HFFc6 (cell line): ENCODE measurements at regions not wholly inside any gene's neighbourhood (a gene's known extent, or its start where the extent isn't known, plus 50 kb on each side); places are given as distances from the start of the nearest gene placed in this dataset.

Source experiments
- DNase-seq: peaks from one replicate; pipeline ENCODE4 v3.0.0-alpha.2; 2018
- H3K27ac Mint-ChIP-seq: 2 replicates; pipeline ENCODE4 v1.8.0; 2020; ENCODE audit warnings: mild to moderate bottlenecking, mixed read lengths
- H3K27me3 Mint-ChIP-seq: 2 replicates; pipeline ENCODE4 v1.8.0; 2021; ENCODE audit warnings: mild to moderate bottlenecking, moderate library complexity, mixed read lengths; ENCODE audit not compliant: insufficient read depth
- H3K36me3 Mint-ChIP-seq: 2 replicates; pipeline ENCODE4 v1.8.0; 2021; ENCODE audit warnings: low read depth, mixed read lengths
- H3K4me1 Mint-ChIP-seq: 2 replicates; pipeline ENCODE4 v1.8.0; 2020; ENCODE audit warnings: low read depth, mixed read lengths
- H3K4me3 Mint-ChIP-seq: 2 replicates; pipeline ENCODE4 v1.8.0; 2020; ENCODE audit warnings: mild to moderate bottlenecking, moderate library complexity, mixed read lengths
- H3K9me3 Mint-ChIP-seq: 2 replicates; pipeline ENCODE4 v1.8.0; 2020; ENCODE audit warnings: mild to moderate bottlenecking, mixed read lengths
- TF ChIP-seq, protein P1 (sequence below): fragments of 200-600 bp; sonication (generic); IDR thresholded peaks from 2 replicates; pipeline ENCODE4 v1.5.0; 2021; ENCODE audit warnings: antibody characterized with exemption, mild to moderate bottlenecking

DNA sequence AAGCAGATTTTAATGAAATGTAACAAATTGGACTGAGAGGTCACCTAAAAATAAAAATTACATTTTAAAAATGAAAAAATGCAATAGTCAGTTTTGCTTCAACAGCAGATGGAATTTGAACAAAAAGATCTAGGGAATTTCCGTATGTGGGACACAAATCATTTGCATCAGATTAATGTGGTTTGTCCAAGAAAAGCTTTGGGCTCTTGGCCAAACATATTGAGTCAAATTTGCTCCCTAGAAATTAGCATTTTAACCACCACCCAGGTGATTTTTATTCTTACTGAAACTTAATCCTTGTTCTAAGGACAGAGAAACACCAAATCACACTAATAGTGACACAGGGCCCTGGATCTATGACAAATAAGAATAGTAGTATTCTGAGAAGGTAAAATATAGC is 1477.8 kb downstream of the FAM181B start:
- H3K9me3 Mint-ChIP-seq: peaks cover 7% of the 10 kb centered on the region
- TF ChIP-seq, protein P1, sequence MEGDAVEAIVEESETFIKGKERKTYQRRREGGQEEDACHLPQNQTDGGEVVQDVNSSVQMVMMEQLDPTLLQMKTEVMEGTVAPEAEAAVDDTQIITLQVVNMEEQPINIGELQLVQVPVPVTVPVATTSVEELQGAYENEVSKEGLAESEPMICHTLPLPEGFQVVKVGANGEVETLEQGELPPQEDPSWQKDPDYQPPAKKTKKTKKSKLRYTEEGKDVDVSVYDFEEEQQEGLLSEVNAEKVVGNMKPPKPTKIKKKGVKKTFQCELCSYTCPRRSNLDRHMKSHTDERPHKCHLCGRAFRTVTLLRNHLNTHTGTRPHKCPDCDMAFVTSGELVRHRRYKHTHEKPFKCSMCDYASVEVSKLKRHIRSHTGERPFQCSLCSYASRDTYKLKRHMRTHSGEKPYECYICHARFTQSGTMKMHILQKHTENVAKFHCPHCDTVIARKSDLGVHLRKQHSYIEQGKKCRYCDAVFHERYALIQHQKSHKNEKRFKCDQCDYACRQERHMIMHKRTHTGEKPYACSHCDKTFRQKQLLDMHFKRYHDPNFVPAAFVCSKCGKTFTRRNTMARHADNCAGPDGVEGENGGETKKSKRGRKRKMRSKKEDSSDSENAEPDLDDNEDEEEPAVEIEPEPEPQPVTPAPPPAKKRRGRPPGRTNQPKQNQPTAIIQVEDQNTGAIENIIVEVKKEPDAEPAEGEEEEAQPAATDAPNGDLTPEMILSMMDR: no peak
- no peak overlapping the region for H3K4me3 Mint-ChIP-seq
- H3K27ac Mint-ChIP-seq: no peak overlapping the region
- H3K4me1 Mint-ChIP-seq: no peaks in the 10 kb centered on the region
- no peaks in the 10 kb centered on the region for H3K36me3 Mint-ChIP-seq
- no peak for DNase-seq
- H3K27me3 Mint-ChIP-seq: no peaks in the 10 kb centered on the region

DNA sequence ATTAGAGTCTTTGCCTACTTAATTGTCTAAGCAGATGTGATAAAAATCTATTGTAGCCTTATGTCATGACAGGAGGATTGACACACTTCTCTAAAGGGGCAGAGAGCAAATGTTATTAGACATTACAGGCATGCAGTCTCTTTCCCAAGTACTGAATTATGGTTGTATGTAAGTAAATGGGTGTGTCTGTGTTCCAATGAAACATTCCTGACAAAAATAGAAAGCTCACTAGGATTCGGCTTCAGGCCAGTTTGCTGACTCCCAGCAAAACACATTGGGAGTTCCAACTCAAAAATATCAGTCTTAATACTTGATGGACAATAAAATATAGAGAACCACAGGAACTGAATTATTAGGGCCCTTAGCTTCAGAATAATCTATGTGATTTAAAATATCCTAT is 1480.4 kb downstream of the FAM181B start:
- H3K36me3 Mint-ChIP-seq: no peaks in the 10 kb centered on the region
- no peaks in the 10 kb centered on the region for H3K4me1 Mint-ChIP-seq
- no peak overlapping the region for H3K27ac Mint-ChIP-seq
- H3K4me3 Mint-ChIP-seq: no peak overlapping the region
- no peaks in the 10 kb centered on the region for H3K27me3 Mint-ChIP-seq
- TF ChIP-seq, protein P1: no peak
- peaks cover 10% of the 10 kb centered on the region for H3K9me3 Mint-ChIP-seq
- no peak for DNase-seq

DNA sequence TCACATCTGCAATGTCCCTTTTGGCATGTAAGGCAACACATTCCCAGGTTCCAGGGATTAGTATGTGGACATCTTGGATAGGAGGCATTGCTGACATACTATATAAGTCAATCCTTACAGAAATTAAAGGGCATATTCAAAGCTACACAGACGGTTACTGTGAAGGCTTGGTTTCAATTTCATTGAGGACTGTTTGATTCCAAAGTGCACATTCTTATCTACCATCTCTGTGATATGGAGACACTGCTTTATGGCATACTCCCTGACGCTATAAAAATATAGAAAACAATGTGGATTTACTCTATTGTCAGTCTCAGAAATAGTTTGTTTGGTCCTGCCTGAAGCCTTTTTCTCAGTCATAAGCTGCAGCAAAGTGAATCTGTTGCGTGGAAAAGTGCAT is 1486.7 kb downstream of the FAM181B start:
- H3K27ac Mint-ChIP-seq: no peak overlapping the region
- no peaks in the 10 kb centered on the region for H3K27me3 Mint-ChIP-seq
- H3K4me3 Mint-ChIP-seq: no peak overlapping the region
- TF ChIP-seq, protein P1: no peak
- H3K4me1 Mint-ChIP-seq: no peaks in the 10 kb centered on the region
- DNase-seq: no peak
- H3K36me3 Mint-ChIP-seq: no peaks in the 10 kb centered on the region
- peaks cover 14% of the 10 kb centered on the region for H3K9me3 Mint-ChIP-seq

DNA sequence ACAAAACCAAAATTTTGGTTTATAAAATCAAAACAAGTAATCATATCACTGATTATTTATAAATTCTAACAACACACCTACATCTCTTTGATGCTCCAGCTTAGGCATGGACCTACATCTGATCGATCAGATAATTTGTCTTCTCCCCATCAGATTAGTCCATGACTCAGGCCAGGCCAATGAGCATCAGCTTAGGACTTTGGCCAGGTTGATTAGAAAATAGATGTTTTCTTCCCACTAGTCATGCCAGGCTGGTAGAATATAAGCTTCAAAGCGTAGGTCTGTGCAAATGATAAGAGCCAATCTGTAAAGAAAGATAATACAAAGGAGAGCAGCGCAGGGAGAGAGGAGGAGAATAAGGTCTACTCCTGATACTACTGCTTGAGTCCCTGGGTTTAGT is 1487.9 kb downstream of the FAM181B start:
- DNase-seq: no peak
- H3K36me3 Mint-ChIP-seq: no peaks in the 10 kb centered on the region
- H3K27ac Mint-ChIP-seq: no peak overlapping the region
- TF ChIP-seq, protein P1: no peak
- no peak overlapping the region for H3K4me3 Mint-ChIP-seq
- H3K9me3 Mint-ChIP-seq: peaks cover 14% of the 10 kb centered on the region
- no peaks in the 10 kb centered on the region for H3K4me1 Mint-ChIP-seq
- no peaks in the 10 kb centered on the region for H3K27me3 Mint-ChIP-seq

DNA sequence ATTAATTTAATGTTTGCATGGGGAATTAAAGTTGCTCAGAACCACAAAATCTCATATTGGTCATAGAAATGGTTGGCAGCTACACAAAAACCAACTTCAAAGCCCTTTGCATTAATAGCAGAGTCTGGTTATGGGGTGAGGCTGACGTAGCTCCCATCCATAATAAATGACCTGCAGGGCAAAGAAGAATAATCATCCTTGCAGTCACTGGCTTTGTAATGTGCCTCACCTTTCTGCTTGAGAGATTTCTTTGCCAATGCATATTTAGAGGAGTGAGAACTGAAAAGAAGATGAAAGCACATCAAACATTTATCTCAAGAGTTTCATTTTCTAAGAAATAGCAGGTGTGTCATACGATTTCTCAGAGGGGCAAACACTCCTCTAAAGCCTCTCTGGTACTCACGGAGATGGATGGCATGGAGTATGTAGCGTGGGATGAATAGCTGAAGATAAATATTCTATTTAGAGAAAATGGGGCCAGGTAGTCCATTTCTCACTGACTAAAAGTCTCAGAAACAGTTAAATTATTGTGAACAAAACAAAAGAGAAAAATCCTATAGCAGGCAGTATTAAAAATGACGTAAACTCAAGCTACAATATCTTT is 1491.9 kb downstream of the FAM181B start:
- no peak overlapping the region for H3K27ac Mint-ChIP-seq
- no peak overlapping the region for H3K4me3 Mint-ChIP-seq
- TF ChIP-seq, protein P1: no peak

More for the DNA sequence above, 1491.9 kb downstream of the FAM181B start:
- DNase-seq: no peak
- Mint-ChIP-seq H3K27me3 (peaks cover 2% of the 10 kb centered on the region; the same call in 1 of the 2 replicates), H3K9me3 (peaks cover 22% of the 10 kb centered on the region), H3K36me3 (no peaks in the 10 kb centered on the region; the same call in 1 of the 2 replicates), H3K4me1 (no peaks in the 10 kb centered on the region)
